GM11168 (cell line): ENCODE measurements at regions not wholly inside any gene's neighbourhood (a gene's known extent, or its start where the extent isn't known, plus 50 kb on each side); places are given as distances from the start of the nearest gene placed in this dataset.

Experiments
- in situ Hi-C: fragments of 300-500 bp; cut with MboI; formaldehyde crosslinking; loops from one replicate; pipeline ENCODE4 v1.12.0; 2022; ENCODE audit warnings: low sequenced_read_pairs; ENCODE audit not compliant: unreplicated experiment

GRCh38 chr3:5423523-5423922 is 236.0 kb downstream of the EDEM1 start:
- in situ Hi-C loops, result no loop called here

- in situ Hi-C loops, result loop anchor here (25.0 kb wide), 1 partner anchor 312 kb away; no protein-coding TSS in a partner anchor
These were observed 237.9 kb downstream of the EDEM1 start for GRCh38 chr3:5425371-5425770.

GRCh38 chr3:5426094-5426883 is 238.8 kb downstream of the EDEM1 start:
- in situ Hi-C loops, result loop anchor here (25.0 kb wide), 1 partner anchor 311 kb away; no protein-coding TSS in a partner anchor

- in situ Hi-C loops, result loop anchor here (25.0 kb wide), 1 partner anchor 310 kb away; no protein-coding TSS in a partner anchor
These were observed 239.5 kb downstream of the EDEM1 start for GRCh38 chr3:5427021-5427420.

- in situ Hi-C loops, result loop anchor here (25.0 kb wide), 1 partner anchor 309 kb away; no protein-coding TSS in a partner anchor
These were observed 240.4 kb downstream of the EDEM1 start for GRCh38 chr3:5427938-5428337.

GRCh38 chr3:5428607-5429516 is 241.4 kb downstream of the EDEM1 start:
- in situ Hi-C loops, result loop anchor here (25.0 kb wide), 1 partner anchor 308 kb away; no protein-coding TSS in a partner anchor

GRCh38 chr3:5429517-5429890 is 242.0 kb downstream of the EDEM1 start:
- in situ Hi-C loops, result loop anchor here (25.0 kb wide), 1 partner anchor 308 kb away; no protein-coding TSS in a partner anchor

- in situ Hi-C loops, result loop anchor here (25.0 kb wide), 1 partner anchor 307 kb away; no protein-coding TSS in a partner anchor
These were observed 243.2 kb downstream of the EDEM1 start for GRCh38 chr3:5430701-5431100.

GRCh38 chr3:5431146-5431545 is 243.6 kb downstream of the EDEM1 start:
- in situ Hi-C loops, result loop anchor here (25.0 kb wide), 1 partner anchor 306 kb away; no protein-coding TSS in a partner anchor

GRCh38 chr3:5431811-5432378 is 244.4 kb downstream of the EDEM1 start:
- in situ Hi-C loops, result loop anchor here (25.0 kb wide), 1 partner anchor 305 kb away; no protein-coding TSS in a partner anchor

- in situ Hi-C loops, result loop anchor here (25.0 kb wide), 1 partner anchor 300 kb away; no protein-coding TSS in a partner anchor
These were observed 249.8 kb downstream of the EDEM1 start for GRCh38 chr3:5437296-5437782.

GRCh38 chr3:5437783-5438323 is 250.3 kb downstream of the EDEM1 start:
- in situ Hi-C loops, result loop anchor here (25.0 kb wide), 1 partner anchor 299 kb away; no protein-coding TSS in a partner anchor

GRCh38 chr3:5441401-5441800 is 253.9 kb downstream of the EDEM1 start:
- in situ Hi-C loops, result loop anchor here (25.0 kb wide), 1 partner anchor 296 kb away; no protein-coding TSS in a partner anchor

- in situ Hi-C loops, result loop anchor here (25.0 kb wide), 1 partner anchor 295 kb away; no protein-coding TSS in a partner anchor
These were observed 254.7 kb downstream of the EDEM1 start for GRCh38 chr3:5442106-5442785.

- in situ Hi-C loops, result loop anchor here (25.0 kb wide), 1 partner anchor 295 kb away; no protein-coding TSS in a partner anchor
These were observed 255.3 kb downstream of the EDEM1 start for GRCh38 chr3:5442786-5443138.

GRCh38 chr3:5444253-5444652 is 256.7 kb downstream of the EDEM1 start:
- in situ Hi-C loops, result loop anchor here (25.0 kb wide), 1 partner anchor 293 kb away; no protein-coding TSS in a partner anchor

- in situ Hi-C loops, result loop anchor here (25.0 kb wide), 1 partner anchor 292 kb away; no protein-coding TSS in a partner anchor
These were observed 258.2 kb downstream of the EDEM1 start for GRCh38 chr3:5445676-5446201.

GRCh38 chr3:5448246-5448645 is 260.7 kb downstream of the EDEM1 start:
- in situ Hi-C loops, result loop anchor here (25.0 kb wide), 1 partner anchor 289 kb away; no protein-coding TSS in a partner anchor
